Esophagus squamous epithelium (tissue), 4 donors: ENCODE measurements at regions not wholly inside any gene's neighbourhood (a gene's known extent, or its start where the extent isn't known, plus 50 kb on each side); places are given as distances from the start of the nearest gene placed in this dataset.

ENCODE experiments used
- CTCF ChIP-seq, 6 experiments: fragments of 450-650 bp in 4 of 6; fragments of 200-600 bp in 2 of 6; sonication (generic) in 2 of 6; IDR thresholded peaks; one replicate each; pipeline ENCODE4 v1.5.1; 2016 to 2019; ENCODE audit warnings: antibody characterized with exemption in 6 of 6, mild to moderate bottlenecking in 4 of 6, moderate library complexity in 4 of 6
- POLR2A ChIP-seq, 4 donors: fragments of 450-650 bp; IDR thresholded peaks; one replicate each; pipeline ENCODE4 v1.6.1; 2017; ENCODE audit warnings: antibody characterized with exemption in 4 of 4, mild to moderate bottlenecking in 4 of 4, moderate library complexity in 3 of 4

- no peak for TF ChIP-seq CTCF (IDR thresholded peaks at IDR 0.05)
- no peak for TF ChIP-seq POLR2A (IDR thresholded peaks at IDR 0.05)
Measured at GRCh38 chr5:133757396-133757945, 145.1 kb upstream of the FSTL4 start.
